HG03460 (cell line): ENCODE measurements at regions not wholly inside any gene's neighbourhood (a gene's known extent, or its start where the extent isn't known, plus 50 kb on each side); places are given as distances from the start of the nearest gene placed in this dataset.
"Not testable (repeated sequence)": the region's sequence is repeated elsewhere in the genome, so short reads cannot be mapped to it uniquely, and the experiment has no call there.

Experiments
- ATAC-seq: cut with Tn5 transposase; IDR thresholded peaks from one replicate; pipeline ENCODE4 v1.9.1; 2021; ENCODE audit not compliant: unreplicated experiment

- ATAC-seq: no peak
Observed at GRCh38 chr10:28188526-28188925, 114.3 kb downstream of the MPP7 start.

DNA sequence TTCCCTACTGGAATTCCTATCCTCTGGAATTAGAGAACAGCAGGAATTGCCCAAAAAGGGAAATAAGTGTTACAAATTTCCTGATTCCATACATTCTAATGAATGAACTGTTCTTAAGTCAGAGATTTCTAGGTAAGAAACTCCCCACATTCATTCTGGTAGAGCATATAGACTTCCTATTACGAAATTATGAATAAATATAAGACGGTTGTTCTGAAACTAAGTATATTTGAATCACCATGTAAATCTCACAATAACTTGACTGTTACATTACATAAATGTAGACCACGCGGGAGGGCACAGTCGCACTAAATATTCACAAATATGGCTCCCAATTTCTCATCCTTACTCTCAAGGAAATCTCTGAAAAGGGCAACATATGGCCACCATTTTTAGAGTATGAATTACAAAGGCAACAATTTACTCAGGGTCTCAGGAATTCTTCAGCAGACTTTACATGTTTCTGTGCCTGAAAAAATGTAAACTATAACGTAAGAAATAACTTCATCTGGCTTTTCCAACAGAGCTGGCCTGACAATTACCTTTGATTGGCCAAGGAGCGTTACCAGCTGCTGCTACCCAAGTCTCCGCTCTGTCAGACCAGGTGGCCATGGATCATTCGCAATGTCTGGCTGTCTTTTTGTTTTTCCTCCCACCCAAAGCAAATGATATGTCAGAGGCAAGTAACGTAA is 115.8 kb downstream of the MPP7 start:
- no peak for ATAC-seq

GRCh38 chr10:28186461-28186860 is 116.4 kb downstream of the MPP7 start:
- ATAC-seq: no peak

DNA sequence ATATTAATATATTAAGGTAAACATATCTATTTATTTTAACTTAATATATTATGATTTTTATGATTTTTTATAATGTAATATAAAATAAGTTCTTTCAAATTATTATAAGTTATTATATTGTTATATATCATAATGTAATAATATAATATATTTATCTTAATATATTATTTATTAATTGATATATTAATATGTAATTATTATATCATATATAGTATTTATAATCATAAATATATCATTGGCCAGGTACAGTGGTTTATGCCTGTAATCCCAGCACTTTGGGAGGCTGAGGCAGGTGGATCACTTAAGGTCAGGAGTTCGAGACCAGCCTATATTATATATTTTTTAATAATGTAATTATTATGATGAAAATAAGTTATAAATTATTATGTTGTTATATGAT is 118.1 kb downstream of the MPP7 start:
- ATAC-seq: no peak

GRCh38 chr10:28181478-28182096 is 121.3 kb downstream of the MPP7 start:
- no peak for ATAC-seq

- no peak for ATAC-seq
Observed at GRCh38 chr10:28180654-28181053, 122.2 kb downstream of the MPP7 start.

DNA sequence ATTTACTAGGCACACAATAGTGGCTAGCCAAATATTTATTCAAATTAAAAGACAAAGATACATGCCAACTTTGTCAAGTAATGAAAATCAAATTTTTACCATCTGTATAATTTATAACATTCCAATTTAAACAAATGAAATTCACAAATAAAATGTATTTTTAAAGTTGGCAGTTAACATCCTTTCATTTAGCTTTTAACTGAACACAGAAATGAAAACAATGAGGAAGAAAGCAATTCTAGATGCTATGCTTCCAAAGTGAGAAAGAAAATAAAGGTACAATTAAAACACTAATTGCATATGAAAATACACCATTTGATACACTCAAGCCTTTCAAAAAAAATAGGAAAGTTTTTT is 123.1 kb downstream of the MPP7 start:
- no peak for ATAC-seq

DNA sequence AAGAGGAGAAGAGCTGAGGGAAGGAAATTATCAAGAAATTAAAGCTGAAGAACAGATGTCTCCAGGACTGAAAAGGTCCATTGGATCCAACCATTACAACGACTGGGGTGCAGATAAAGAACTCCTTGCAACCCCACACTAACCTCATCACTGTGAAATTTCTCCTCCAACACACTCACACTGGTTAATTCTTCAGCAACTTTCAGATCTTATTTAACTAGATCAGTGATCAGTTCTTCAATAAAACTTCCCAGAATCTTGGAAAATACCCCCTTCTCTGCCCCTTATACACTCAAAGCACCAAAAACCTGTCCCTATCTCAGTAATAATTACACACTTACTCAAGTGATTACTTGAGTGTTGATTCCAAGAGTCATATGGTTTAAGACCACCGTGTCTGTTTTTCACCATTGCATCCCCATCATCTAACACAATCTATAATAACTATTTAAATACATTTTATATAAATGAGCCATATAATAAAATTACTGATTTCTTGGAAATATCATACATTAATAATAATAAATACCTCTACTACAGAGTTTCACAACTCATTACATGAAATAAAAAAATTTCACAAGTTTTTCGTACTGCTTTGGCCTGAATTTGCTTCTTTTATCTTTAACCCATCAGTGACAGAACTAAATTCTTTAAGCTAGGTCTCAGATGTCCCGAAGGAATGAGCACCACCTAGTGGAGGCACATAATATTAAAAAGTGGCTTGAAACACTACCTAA is 123.7 kb downstream of the MPP7 start:
- no peak for ATAC-seq

DNA sequence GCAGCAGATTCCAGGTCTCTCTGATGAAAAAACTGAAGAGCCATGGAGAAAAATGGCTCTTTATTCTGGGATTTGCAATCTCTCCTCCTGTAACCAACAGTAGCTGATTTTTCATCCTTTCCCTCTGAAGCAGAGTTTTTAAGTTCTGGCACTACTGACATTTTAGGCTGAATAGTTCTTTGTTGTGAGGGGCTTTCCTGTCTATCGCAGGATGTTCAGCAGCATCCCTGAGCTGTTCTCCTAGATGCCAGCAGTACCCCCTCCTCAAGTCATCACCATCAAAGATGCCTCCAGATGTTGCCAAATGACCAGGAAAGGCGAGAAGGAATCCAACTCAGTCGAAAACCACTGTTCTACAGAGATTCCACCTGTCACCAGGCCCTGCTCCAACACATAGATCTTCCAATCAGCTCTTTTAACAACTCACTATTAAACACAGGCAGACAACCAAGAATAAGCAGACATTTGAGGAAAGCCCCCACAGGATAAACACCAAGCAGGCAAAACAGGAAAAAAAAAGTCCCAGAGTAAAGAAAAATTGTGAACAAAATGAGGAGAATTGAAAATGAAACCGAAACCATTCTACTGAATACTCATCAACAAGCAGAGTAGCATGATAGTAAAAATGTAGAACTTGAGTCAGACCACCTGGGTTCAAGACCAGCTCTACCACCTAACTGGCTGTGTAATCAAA is 124.8 kb downstream of the MPP7 start:
- ATAC-seq: peak; percentile 59

- not testable (repeated sequence) for ATAC-seq
Observed at GRCh38 chr10:28176498-28176897, 126.4 kb downstream of the MPP7 start.

GRCh38 chr10:28172223-28172610 is 130.6 kb downstream of the MPP7 start:
- ATAC-seq: no peak

GRCh38 chr10:28171468-28172222 is 131.2 kb downstream of the MPP7 start:
- no peak for ATAC-seq

DNA sequence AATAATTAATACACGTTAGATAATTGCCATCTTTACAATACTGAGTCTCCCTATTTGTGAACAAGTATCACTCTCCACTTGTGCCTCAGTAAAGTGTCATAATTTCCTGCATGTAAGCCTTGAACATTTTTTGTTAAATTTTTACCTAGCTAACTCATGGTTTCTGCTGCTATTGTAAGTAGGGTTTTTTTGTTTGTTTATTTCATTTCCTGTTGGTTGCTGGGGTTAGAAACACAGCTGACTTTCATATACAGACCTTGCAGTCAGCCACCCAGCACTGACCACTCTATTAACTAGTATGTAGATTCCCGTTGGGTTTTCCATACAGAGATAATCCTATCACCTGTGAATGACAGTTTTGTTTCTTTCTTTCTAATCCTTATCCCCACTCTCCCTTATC is 133.3 kb downstream of the MPP7 start:
- ATAC-seq: peak; percentile 98

DNA sequence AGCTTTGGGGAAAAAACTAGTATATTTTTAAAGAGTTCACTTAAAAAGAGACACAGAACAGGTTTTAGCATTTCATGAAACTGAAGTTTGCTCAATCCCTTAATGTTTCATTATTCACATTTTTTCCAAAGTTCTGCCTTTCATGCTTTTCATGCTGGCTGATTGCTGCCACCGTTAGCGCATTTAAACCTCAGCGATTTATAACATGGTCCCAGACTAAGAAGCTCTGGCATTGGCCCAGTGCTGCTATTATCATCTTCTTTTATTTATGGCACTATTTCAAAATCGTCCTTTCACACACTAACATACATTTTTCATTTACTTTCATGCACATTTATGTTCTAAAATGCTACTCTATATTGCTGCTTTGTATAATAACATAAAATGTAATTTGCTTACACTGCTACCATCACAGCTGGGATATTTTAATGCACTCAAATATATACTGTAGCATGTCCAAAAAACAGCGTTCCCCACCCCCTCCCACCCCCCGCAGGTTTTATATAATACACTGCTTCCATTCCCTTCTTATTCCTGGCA is 141.9 kb downstream of the MPP7 start:
- ATAC-seq: no peak

DNA sequence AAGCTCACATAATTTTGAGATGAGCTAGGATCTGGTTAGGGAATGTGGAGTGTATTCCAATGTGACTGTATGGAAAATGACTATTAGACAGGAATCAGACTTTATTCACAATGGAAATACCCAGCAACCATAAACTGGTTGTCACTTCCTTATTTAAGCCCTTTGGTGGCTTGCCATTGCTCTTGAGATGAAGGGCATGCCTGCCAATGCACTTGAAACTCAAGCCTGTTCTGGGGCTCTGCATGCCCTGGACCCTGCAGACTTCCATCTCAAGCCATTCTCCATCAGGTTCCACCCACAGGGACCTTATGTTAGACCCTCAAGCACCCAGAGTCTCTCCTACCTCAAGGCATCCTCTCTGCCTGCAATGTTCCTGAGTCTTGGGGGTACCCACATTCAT is 145.5 kb downstream of the MPP7 start:
- ATAC-seq: no peak

- no peak for ATAC-seq
Observed at GRCh38 chr10:28155726-28156125, 147.1 kb downstream of the MPP7 start.

DNA sequence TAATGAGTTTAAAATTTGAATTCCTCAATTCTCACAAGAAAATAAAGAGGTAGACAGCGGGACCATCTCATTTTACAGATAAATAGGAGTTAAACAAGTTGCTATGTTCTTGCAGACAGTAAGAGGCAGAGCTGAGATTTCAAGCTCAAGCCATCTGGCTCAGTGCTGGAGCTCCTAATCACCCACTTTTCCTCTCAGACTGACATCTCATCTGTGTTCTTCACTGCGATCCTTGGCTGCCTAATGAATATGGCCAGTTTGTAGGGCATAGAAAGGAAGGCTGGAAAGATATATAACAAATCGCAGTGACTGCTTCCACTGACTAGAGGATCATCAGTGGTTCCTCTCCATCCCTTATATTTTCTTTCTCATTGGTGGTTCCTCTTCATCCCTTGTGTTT is 151.2 kb downstream of the MPP7 start:
- ATAC-seq: no peak

- ATAC-seq: no peak
Observed at GRCh38 chr10:28149746-28150145, 150.9 kb upstream of the ODAD2 start.

GRCh38 chr10:28147706-28148105 is 148.8 kb upstream of the ODAD2 start:
- ATAC-seq: no peak

DNA sequence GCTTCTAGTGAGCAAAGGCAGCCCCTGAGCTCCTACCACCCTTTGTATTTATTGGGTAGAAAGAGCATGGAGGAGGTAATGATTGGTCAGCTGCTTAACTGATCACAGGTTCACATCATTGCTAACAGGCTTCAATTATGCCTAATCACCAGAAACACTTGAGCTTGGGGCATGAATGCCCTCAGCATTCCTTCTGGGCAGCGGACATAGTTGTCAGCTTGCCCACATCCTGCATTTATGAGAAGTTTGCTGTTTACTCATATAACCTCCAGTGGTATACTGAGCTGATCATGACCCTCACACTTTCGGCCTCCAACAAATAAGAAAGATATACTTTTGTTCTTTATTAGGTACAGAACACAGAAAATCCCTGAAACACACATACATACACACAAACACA is 140.3 kb upstream of the ODAD2 start:
- ATAC-seq: no peak
